ENCODE measurements at regions not wholly inside any gene's neighbourhood (a gene's known extent, or its start where the extent isn't known, plus 50 kb on each side); places are given as distances from the start of the nearest gene placed in this dataset.

- Mint-ChIP-seq H3K4me1 (no peaks in the 10 kb centered on the region), H3K4me3 (no peak overlapping the region), H3K9me3 (peaks cover 14% of the 10 kb centered on the region), H3K27ac (no peak overlapping the region), H3K36me3 (no peaks in the 10 kb centered on the region), H3K27me3 (no peaks in the 10 kb centered on the region)
- ATAC-seq = no peak
These were observed 1085.1 kb downstream of the SORCS3 start for GRCh38 chr10:105726149-105726548.

DNA sequence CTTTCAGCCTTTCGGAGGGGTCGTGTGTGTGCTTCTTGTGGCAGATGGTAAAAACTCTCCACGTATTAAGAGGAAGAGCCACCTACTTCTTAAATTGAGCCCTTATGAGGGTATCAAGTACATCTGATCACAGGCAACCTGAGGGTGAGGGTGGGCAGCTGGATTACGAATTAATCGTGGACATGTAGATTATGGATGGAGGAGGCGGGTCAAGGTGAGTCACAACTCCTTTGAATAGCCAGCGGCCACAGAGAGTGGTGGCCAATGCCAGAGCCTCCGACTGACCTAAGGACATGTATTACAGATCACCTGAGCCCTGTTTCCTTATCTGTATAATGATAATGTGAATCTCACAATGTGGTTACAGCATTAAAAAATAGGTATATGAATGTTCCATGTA lies 1083.9 kb downstream of the SORCS3 start:
- H3K27me3 Mint-ChIP-seq = no peaks in the 10 kb centered on the region
- no peaks in the 10 kb centered on the region for H3K36me3 Mint-ChIP-seq
- H3K27ac Mint-ChIP-seq = no peak overlapping the region
- no peak overlapping the region for H3K4me3 Mint-ChIP-seq
- ATAC-seq = no peak
- H3K9me3 Mint-ChIP-seq = peaks cover 14% of the 10 kb centered on the region
- H3K4me1 Mint-ChIP-seq = no peaks in the 10 kb centered on the region

DNA sequence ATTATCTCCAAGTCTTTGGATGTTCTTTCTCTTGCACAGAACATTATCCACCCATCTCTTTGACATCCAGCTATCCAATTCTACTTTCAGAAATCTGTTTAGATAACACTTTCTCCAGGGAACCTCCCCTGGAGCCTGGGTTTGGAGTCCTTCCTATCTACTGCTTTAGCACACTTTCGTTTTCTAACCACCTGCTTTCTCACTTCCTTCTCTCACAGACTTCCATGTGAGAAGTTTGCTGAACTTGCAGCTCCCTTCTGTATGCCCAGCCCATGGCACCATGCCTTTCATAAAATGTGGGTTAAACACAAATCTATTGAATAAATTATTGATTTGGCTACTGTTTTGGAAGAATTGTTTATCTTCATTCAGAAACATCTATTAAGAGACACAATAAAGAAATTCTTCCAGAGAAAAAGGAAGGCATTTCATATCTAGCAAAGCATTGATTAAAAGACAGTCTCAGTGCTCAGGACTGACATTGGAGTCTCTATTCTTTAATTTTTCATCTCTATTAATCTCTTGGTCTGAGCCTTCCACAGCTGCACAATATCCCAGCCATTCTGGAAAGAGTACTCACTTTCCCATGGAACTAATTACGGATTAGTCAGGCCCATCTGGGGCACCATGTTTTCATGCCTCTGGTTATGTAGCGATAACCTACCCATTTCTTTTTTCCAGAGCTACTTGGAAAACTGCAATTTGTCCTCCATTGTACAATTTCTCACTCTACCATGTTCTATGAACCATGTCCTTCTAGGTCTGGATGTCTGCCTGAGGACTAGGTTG lies 1077.3 kb downstream of the SORCS3 start:
- no peaks in the 10 kb centered on the region for H3K36me3 Mint-ChIP-seq
- ATAC-seq = no peak
- H3K4me1 Mint-ChIP-seq = no peaks in the 10 kb centered on the region
- H3K4me3 Mint-ChIP-seq = no peak overlapping the region
- no peaks in the 10 kb centered on the region for H3K27me3 Mint-ChIP-seq
- no peak overlapping the region for H3K27ac Mint-ChIP-seq
- H3K9me3 Mint-ChIP-seq = peaks cover 9% of the 10 kb centered on the region

DNA sequence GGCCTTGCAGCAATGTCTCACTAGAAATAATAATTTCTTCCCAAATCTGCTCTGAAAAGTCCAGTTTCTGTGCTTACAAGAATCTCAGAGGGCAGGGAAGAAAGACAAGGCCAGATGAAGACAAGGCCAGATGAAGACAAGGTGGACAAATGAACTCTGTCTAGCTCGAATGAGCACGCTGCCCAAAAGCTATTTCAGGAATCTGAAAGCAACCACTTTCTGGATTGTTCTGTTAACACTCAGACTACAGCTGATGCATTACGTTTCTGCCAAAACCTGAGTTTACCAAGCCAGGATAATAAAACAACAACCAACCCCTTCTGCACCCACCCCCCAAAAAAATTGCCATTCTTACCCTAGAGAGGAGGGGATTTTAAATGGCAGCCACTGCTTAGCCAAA lies 1073.6 kb downstream of the SORCS3 start:
- H3K27ac Mint-ChIP-seq = no peak overlapping the region
- H3K4me3 Mint-ChIP-seq = no peak overlapping the region
- peaks cover 14% of the 10 kb centered on the region for H3K9me3 Mint-ChIP-seq
- no peak for ATAC-seq
- no peaks in the 10 kb centered on the region for H3K27me3 Mint-ChIP-seq
- no peaks in the 10 kb centered on the region for H3K4me1 Mint-ChIP-seq
- no peaks in the 10 kb centered on the region for H3K36me3 Mint-ChIP-seq

DNA sequence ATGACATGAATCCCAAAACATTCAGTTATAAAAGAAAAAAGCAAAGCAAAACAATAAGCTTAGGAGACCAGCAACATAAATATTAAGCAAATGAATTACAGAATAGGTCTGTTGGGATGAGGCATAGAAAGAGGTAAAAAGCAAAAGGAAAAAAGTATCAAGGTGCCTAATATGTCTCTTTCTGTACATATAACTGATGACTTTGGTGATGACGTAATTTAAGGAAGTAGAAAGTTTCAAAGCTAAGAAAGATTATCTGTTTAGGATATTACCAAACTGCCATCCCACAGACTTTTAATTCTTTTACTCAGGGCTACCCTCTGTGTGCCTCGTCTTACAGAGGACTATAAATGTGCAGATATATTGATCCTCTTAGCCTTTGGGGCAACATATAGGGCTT lies 1066.5 kb downstream of the SORCS3 start:
- peaks cover 9% of the 10 kb centered on the region for H3K9me3 Mint-ChIP-seq
- no peak overlapping the region for H3K4me3 Mint-ChIP-seq
- no peaks in the 10 kb centered on the region for H3K27me3 Mint-ChIP-seq
- no peaks in the 10 kb centered on the region for H3K4me1 Mint-ChIP-seq
- no peak overlapping the region for H3K27ac Mint-ChIP-seq
- no peaks in the 10 kb centered on the region for H3K36me3 Mint-ChIP-seq
- no peak for ATAC-seq

GRCh38 chr10:105706281-105707026 lies 1065.4 kb downstream of the SORCS3 start:
- Mint-ChIP-seq H3K27ac (no peak overlapping the region), H3K9me3 (peaks cover 7% of the 10 kb centered on the region), H3K4me1 (no peaks in the 10 kb centered on the region), H3K36me3 (no peaks in the 10 kb centered on the region), H3K4me3 (no peak overlapping the region), H3K27me3 (no peaks in the 10 kb centered on the region)
- ATAC-seq = no peak

GRCh38 chr10:105702211-105702610 lies 1061.1 kb downstream of the SORCS3 start:
- Mint-ChIP-seq H3K4me1 (no peaks in the 10 kb centered on the region), H3K27me3 (no peaks in the 10 kb centered on the region), H3K36me3 (no peaks in the 10 kb centered on the region), H3K9me3 (peaks cover 3% of the 10 kb centered on the region), H3K4me3 (no peak overlapping the region), H3K27ac (no peak overlapping the region)
- ATAC-seq = no peak

- no peak for ATAC-seq
- H3K9me3 Mint-ChIP-seq = peaks cover 3% of the 10 kb centered on the region
- H3K36me3 Mint-ChIP-seq = no peaks in the 10 kb centered on the region
- H3K4me3 Mint-ChIP-seq = no peak overlapping the region
- no peaks in the 10 kb centered on the region for H3K4me1 Mint-ChIP-seq
- no peaks in the 10 kb centered on the region for H3K27me3 Mint-ChIP-seq
- no peak overlapping the region for H3K27ac Mint-ChIP-seq
These were observed 1059.1 kb downstream of the SORCS3 start for GRCh38 chr10:105700218-105700617.

- Mint-ChIP-seq H3K9me3 (peaks cover 3% of the 10 kb centered on the region), H3K27ac (no peak overlapping the region), H3K36me3 (no peaks in the 10 kb centered on the region), H3K4me3 (no peak overlapping the region), H3K27me3 (no peaks in the 10 kb centered on the region), H3K4me1 (no peaks in the 10 kb centered on the region)
- ATAC-seq = no peak
These were observed 1058.4 kb downstream of the SORCS3 start for GRCh38 chr10:105699504-105699903.

- H3K4me3 Mint-ChIP-seq = no peak overlapping the region
- no peaks in the 10 kb centered on the region for H3K27me3 Mint-ChIP-seq
- no peaks in the 10 kb centered on the region for H3K4me1 Mint-ChIP-seq
- ATAC-seq = no peak
- H3K9me3 Mint-ChIP-seq = peaks cover 3% of the 10 kb centered on the region
- H3K36me3 Mint-ChIP-seq = no peaks in the 10 kb centered on the region
- H3K27ac Mint-ChIP-seq = no peak overlapping the region
These were observed 1057.5 kb downstream of the SORCS3 start for GRCh38 chr10:105698592-105698991.

DNA sequence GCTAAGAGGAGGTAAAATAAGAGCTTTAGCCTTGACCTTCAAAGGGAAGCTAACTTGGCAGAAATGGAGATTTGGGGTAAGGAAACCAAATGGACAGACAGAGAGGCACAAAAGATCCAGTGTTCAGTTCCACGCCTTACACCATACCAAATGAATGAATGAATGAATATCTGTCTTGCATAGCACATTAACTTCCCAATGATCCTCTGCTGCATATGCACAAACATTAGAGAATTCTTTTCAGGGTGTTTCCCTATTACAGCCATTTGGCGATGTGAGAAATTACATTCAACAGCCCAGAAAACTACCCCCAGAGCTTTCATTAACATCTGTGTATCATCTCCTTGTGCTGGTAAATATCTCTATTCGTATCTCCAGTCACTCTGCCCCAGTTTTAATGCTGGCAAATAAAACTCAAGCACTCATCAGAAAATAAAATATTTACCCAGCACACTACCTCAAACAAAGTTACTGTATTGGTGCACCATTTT lies 1056.2 kb downstream of the SORCS3 start:
- H3K4me3 Mint-ChIP-seq = no peak overlapping the region
- no peak for ATAC-seq
- no peaks in the 10 kb centered on the region for H3K27me3 Mint-ChIP-seq

DNA sequence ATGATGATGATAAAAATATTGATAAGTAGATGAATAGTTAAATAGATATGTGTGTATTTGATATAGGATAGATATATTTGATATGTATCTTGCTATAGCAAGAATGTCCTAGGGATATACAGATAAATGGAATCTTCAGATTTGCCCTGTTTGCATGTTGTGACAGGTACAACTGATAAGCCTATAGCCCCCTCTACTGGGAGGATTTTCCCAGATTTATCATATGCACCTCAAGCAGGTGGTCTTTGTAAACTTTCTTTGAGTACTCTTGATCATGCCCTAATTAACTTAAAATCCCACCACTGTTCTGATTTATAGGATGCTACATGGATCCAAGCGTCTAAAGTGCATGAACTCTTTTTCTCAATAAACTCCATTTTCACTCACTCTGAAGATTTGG lies 1050.7 kb downstream of the SORCS3 start:
- H3K4me3 Mint-ChIP-seq = no peak overlapping the region
- ATAC-seq = no peak
- H3K9me3 Mint-ChIP-seq = peaks cover 3% of the 10 kb centered on the region
- no peaks in the 10 kb centered on the region for H3K27me3 Mint-ChIP-seq
- no peak overlapping the region for H3K27ac Mint-ChIP-seq
- no peaks in the 10 kb centered on the region for H3K36me3 Mint-ChIP-seq
- H3K4me1 Mint-ChIP-seq = no peaks in the 10 kb centered on the region

More for the DNA sequence above, 1056.2 kb downstream of the SORCS3 start:
- H3K27ac Mint-ChIP-seq = no peak overlapping the region
- H3K9me3 Mint-ChIP-seq = no peaks in the 10 kb centered on the region
- H3K4me1 Mint-ChIP-seq = no peaks in the 10 kb centered on the region
- no peaks in the 10 kb centered on the region for H3K36me3 Mint-ChIP-seq

DNA sequence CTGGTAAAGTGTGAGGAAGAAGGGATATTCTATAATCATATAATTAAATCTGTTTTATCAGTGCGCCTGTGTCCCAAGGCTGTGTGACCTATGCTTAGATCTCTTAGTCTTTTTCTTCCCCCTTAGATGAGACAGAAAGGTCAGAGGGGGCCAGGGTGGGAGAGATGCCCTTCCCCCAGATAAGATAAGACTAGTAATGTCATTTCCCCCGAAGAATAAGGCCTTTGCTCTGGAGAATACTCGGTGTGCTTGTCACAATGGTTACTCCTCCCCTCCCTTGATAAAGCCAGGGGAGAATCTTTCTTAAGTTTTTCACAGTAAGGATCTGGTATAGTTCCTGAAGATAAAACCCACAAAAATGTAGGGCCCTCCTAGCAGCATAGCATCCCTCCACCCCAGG lies 1041.8 kb downstream of the SORCS3 start:
- no peak overlapping the region for H3K4me3 Mint-ChIP-seq
- H3K36me3 Mint-ChIP-seq = no peaks in the 10 kb centered on the region
- no peak overlapping the region for H3K27ac Mint-ChIP-seq
- ATAC-seq = no peak
- peaks cover 8% of the 10 kb centered on the region for H3K9me3 Mint-ChIP-seq
- H3K27me3 Mint-ChIP-seq = no peaks in the 10 kb centered on the region
- no peaks in the 10 kb centered on the region for H3K4me1 Mint-ChIP-seq

DNA sequence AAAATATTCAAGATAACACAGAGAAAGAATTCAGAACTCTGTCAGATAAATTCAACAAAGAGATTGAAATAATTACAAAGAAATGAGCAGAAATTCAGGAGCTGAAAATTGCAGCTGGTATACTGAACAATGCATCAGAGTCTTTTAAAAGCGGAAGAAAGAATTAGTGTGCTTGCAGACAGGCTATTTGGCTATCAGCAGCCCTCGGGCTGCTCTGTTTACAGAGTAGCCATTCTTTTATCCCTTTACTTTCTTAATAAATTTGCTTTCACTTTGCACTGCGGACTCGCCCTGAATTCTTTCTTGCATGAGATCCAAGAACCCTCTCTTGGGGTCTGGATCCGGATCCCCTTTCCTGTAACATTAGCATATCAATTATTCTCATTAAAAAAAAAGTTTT lies 1040.0 kb downstream of the SORCS3 start:
- H3K27ac Mint-ChIP-seq = no peak overlapping the region
- no peak overlapping the region for H3K4me3 Mint-ChIP-seq
- no peaks in the 10 kb centered on the region for H3K4me1 Mint-ChIP-seq
- ATAC-seq = no peak
- H3K9me3 Mint-ChIP-seq = peaks cover 9% of the 10 kb centered on the region
- no peaks in the 10 kb centered on the region for H3K27me3 Mint-ChIP-seq
- H3K36me3 Mint-ChIP-seq = no peaks in the 10 kb centered on the region

DNA sequence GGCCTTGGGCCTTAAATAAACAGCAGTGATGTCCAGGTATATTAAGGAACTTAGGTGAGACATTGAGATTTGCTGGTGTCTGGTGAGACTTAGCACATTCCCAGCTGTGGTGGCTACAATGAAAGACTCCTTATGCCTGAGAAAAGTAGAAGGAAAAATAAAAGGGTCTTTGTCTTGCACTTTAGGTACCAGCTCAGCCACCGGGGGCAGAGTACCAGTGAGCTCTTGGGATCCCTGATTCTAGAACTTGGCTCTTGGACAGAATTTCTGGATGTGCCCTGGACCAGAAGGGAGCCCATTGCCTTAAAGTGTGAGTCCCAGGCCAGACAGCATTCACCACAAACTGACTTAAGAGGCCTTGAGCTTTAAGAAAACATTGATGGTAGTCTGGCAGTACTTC lies 1038.7 kb downstream of the SORCS3 start:
- ATAC-seq = no peak
- H3K27ac Mint-ChIP-seq = no peak overlapping the region
- H3K9me3 Mint-ChIP-seq = peaks cover 11% of the 10 kb centered on the region
- no peaks in the 10 kb centered on the region for H3K36me3 Mint-ChIP-seq
- no peak overlapping the region for H3K4me3 Mint-ChIP-seq
- no peaks in the 10 kb centered on the region for H3K27me3 Mint-ChIP-seq
- H3K4me1 Mint-ChIP-seq = no peaks in the 10 kb centered on the region

GRCh38 chr10:105675333-105675732 lies 1034.2 kb downstream of the SORCS3 start:
- Mint-ChIP-seq H3K36me3 (no peaks in the 10 kb centered on the region), H3K9me3 (peaks cover 8% of the 10 kb centered on the region), H3K4me3 (no peak overlapping the region), H3K27me3 (no peaks in the 10 kb centered on the region), H3K27ac (no peak overlapping the region), H3K4me1 (no peaks in the 10 kb centered on the region)
- no peak for ATAC-seq
